HepG2 (cell line): ENCODE measurements at regions not wholly inside any gene's neighbourhood (a gene's known extent, or its start where the extent isn't known, plus 50 kb on each side); places are given as distances from the start of the nearest gene placed in this dataset.

Source experiments
- ATAC-seq: fragments of 200-7000 bp; cut with Tn5 transposase; 3 replicates; pipeline ENCODE4 v1.9.1; 2020; ENCODE audit warnings: mild to moderate bottlenecking, moderate library complexity
- BruUV-seq: library from RNA; stranded (reverse); fragments of 400-500 nt; replicated peaks from 2 replicates; lab custom pipeline; 2021; lab: Mats Ljungman, UMichigan
- CTCF ChIA-PET: fragments of 300-600 bp; formaldehyde crosslinking; extraction: SDS; loops from one replicate; lab custom pipeline; 2021; ENCODE audit warnings: low total read pairs, inconsistent platforms, low intra/inter-chr PET ratio; lab: Yijun Ruan, JAX
- POLR2A ChIA-PET: fragments of 350-600 bp; sonication (Branson Sonifier 250); formaldehyde crosslinking; loops from one replicate; lab custom pipeline; 2020; ENCODE audit warnings: antibody characterized with exemption, inconsistent platforms; lab: Yijun Ruan, JAX
- DNase-seq: peaks from one replicate; pipeline ENCODE4 v3.0.0-alpha.2; 2015; ENCODE audit warnings: low spot score
- FAIRE-seq: peaks from 3 replicates; lab custom pipeline; 2011; peaks lifted over from hg19 to GRCh38; lab: Jason Lieb, UNC
- H2AFZ ChIP-seq: one replicate; pipeline ENCODE4 v1.6.1; 2011; ENCODE audit warnings: low read length, inconsistent platforms
- H3K27ac ChIP-seq: fragments of 300-600 bp; 3 replicates; pipeline ENCODE4 v1.8.0; 2011; ENCODE audit warnings: mixed run types, mild to moderate bottlenecking, mixed read lengths, low read length, inconsistent platforms; ENCODE audit not compliant: insufficient read depth; ENCODE audit errors: extremely low read length
- H3K27me3 ChIP-seq, 2 experiments: fragments of 200-600 bp in 1 of 2; 2 replicates in 1 of 2; 3 replicates in 1 of 2; pipeline versions ENCODE4 v1.6.0 to v1.8.0; 2011; ENCODE audit warnings: low read length in 2 of 2, mild to moderate bottlenecking in 2 of 2, moderate library complexity in 2 of 2, inconsistent platforms in 1 of 2; ENCODE audit not compliant: insufficient read depth in 2 of 2, control insufficient read depth in 1 of 2
- H3K36me3 ChIP-seq, 2 experiments: fragments of 200-600 bp in 1 of 2; replicated peaks in 1 of 2; 2 replicates in 1 of 2; 3 replicates in 1 of 2; pipeline versions ENCODE4 v1.5.1 to v1.8.0; 2011; ENCODE audit warnings: low read length in 2 of 2, inconsistent platforms in 1 of 2; ENCODE audit not compliant: insufficient read depth in 2 of 2, control insufficient read depth in 1 of 2
- H3K4me1 ChIP-seq: 2 replicates; pipeline ENCODE4 v1.5.1; 2012; ENCODE audit warnings: low read length, inconsistent platforms; ENCODE audit not compliant: insufficient read depth
- H3K4me2 ChIP-seq: 2 replicates; pipeline ENCODE4 v1.6.0; 2011; ENCODE audit warnings: low read depth, low read length, inconsistent platforms
- H3K4me3 ChIP-seq, 3 experiments: fragments of 200-600 bp in 1 of 3; sonication (generic), shearing (Covaris generic) in 1 of 3; replicated peaks in 1 of 3; 2 replicates each; pipeline ENCODE4 v1.5.1; 2011 to 2016; ENCODE audit warnings: low read length in 3 of 3, inconsistent platforms in 2 of 3, low read depth in 2 of 3, mild to moderate bottlenecking in 2 of 3, control low read depth in 1 of 3, mixed read lengths in 1 of 3; ENCODE audit not compliant: insufficient read depth in 1 of 3
- H3K79me2 ChIP-seq: one replicate; pipeline ENCODE4 v1.6.1; 2011; ENCODE audit warnings: low read length, inconsistent platforms; ENCODE audit not compliant: insufficient read depth
- H3K9ac ChIP-seq: 2 replicates; pipeline ENCODE4 v1.6.0; 2011; ENCODE audit warnings: mild to moderate bottlenecking, low read depth, low read length, inconsistent platforms; ENCODE audit not compliant: insufficient read depth
- H3K9me3 ChIP-seq: 2 replicates; pipeline ENCODE4 v1.5.1; 2012; ENCODE audit warnings: mild to moderate bottlenecking, low read length
- H4K20me1 ChIP-seq: 2 replicates; pipeline ENCODE4 v1.6.0; 2011; ENCODE audit warnings: inconsistent platforms, mild to moderate bottlenecking, low read length, moderate library complexity; ENCODE audit not compliant: insufficient read depth
- ATF5 ChIP-seq: sonication (generic); formaldehyde crosslinking; IDR thresholded peaks from 2 replicates; pipeline ENCODE4 v1.4.0; 2020; ENCODE audit warnings: mild to moderate bottlenecking, low read depth, missing genetic modification reagents
- CTCF ChIP-seq: sonication (generic); formaldehyde crosslinking; IDR thresholded peaks from 2 replicates; pipeline ENCODE4 v1.5.0; 2020; ENCODE audit warnings: mild to moderate bottlenecking, missing genetic modification reagents, moderate library complexity
- RORA ChIP-seq: sonication (generic); formaldehyde crosslinking; IDR thresholded peaks from 2 replicates; pipeline ENCODE4 v1.5.0; 2020; ENCODE audit warnings: mild to moderate bottlenecking, missing genetic modification reagents, moderate library complexity
- TBX2 ChIP-seq: sonication (generic); formaldehyde crosslinking; IDR thresholded peaks from 2 replicates; pipeline ENCODE4 v1.5.0; 2020; ENCODE audit warnings: missing genetic modification reagents, mild to moderate bottlenecking, borderline replicate concordance
- ZFAT ChIP-seq: sonication (generic); formaldehyde crosslinking; conservative IDR thresholded peaks from 2 replicates; pipeline ENCODE4 v1.8.1; 2023; ENCODE audit warnings: missing genetic modification reagents, inconsistent platforms
- ZNF256 ChIP-seq: sonication (generic); formaldehyde crosslinking; conservative IDR thresholded peaks from 2 replicates; pipeline ENCODE4 v1.4.0; 2020; ENCODE audit warnings: missing genetic modification reagents
- ZNF34 ChIP-seq: sonication (generic); formaldehyde crosslinking; IDR thresholded peaks from 2 replicates; pipeline ENCODE4 v1.4.0; 2020; ENCODE audit warnings: mild to moderate bottlenecking, missing genetic modification reagents, borderline replicate concordance
- ZNF773 ChIP-seq: sonication (generic); formaldehyde crosslinking; IDR thresholded peaks from 2 replicates; pipeline ENCODE4 v1.4.0; 2020; ENCODE audit warnings: missing genetic modification reagents, borderline replicate concordance
- in situ Hi-C: cut with HindIII; loops from 2 replicates; pipeline ENCODE4 v1.10.0; 2017; ENCODE audit warnings: low pct_unique_long_range_greater_than_20kb; ENCODE audit not compliant: extremely low pct_ligation_motif_present
- intact Hi-C: fragments of 100-400 bp; cut with micrococcal nuclease; formaldehyde crosslinking; loops from one replicate; pipeline ENCODE4 v1.10.0; 2022; ENCODE audit not compliant: unreplicated experiment

DNA sequence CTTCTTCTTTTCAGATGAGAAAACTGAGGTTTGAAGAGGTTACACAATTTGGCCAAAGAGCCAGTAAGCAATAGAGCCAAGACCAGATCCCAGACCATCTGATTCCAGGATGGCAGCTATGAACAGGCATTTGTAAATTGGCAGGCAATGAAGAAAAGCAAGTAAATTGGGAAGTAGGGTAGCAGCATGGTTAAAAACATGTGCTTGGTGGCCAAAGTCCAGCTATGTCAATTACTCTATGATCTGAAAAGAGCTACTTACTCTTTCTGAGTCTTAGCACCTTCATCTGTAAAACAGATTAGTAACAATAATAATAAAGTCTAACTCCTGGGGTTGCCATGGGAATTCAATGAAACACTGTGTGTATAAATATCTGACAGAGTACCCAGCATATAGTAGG is 60.2 kb upstream of the MDM1 start:
- intact Hi-C loops, result no loop called here
- Histone ChIP-seq H4K20me1 (no peaks in the 10 kb centered on the region), H3K79me2 (no peaks in the 10 kb centered on the region), H3K4me2 (no peak overlapping the region), H3K27ac (no peak overlapping the region), H3K9ac (no peak overlapping the region), H3K4me1 (no peaks in the 10 kb centered on the region), H3K27me3 (no peaks in the 10 kb centered on the region; a peak in 1 of 5 replicates), H3K4me3 (no peak overlapping the region), H3K9me3 (no peaks in the 10 kb centered on the region), H3K36me3 (no peaks in the 10 kb centered on the region), H2AFZ (no peak overlapping the region)
- no peak for DNase-seq
- BruUV-seq, result no TSS peak
- POLR2A ChIA-PET, result no interaction called here
- CTCF ChIA-PET, result no interaction called here
- ATAC-seq, result no peak
- in situ Hi-C loops, result no loop called here
- TF ChIP-seq ZNF34 (CRISPR knock-in tag) (no peak), ATF5 (CRISPR knock-in tag) (no peak), ZNF773 (CRISPR knock-in tag) (no peak), RORA (CRISPR knock-in tag) (no peak), TBX2 (CRISPR knock-in tag) (no peak), ZNF256 (CRISPR knock-in tag) (no peak), CTCF (CRISPR knock-in tag) (no peak), ZFAT (CRISPR knock-in tag) (no peak)
- no peak for FAIRE-seq
